Esophagus muscularis mucosa (tissue), 4 donors: ENCODE measurements at regions not wholly inside any gene's neighbourhood (a gene's known extent, or its start where the extent isn't known, plus 50 kb on each side); places are given as distances from the start of the nearest gene placed in this dataset.
A peak's percentile ranks its signal among the peaks of the same experiment; 100 is the strongest.

Experiments
- EP300 ChIP-seq: sonication (generic); formaldehyde crosslinking; IDR thresholded peaks from one replicate; pipeline ENCODE4 v1.6.1; 2017; ENCODE audit warnings: antibody characterized with exemption
- POLR2AphosphoS5 ChIP-seq, 2 donors: sonication (generic); formaldehyde crosslinking; IDR thresholded peaks; one replicate each; pipeline ENCODE4 v1.6.1; 2017; ENCODE audit warnings: antibody characterized with exemption in 2 of 2
- TF ChIP-seq, protein P1 (sequence below), 3 experiments: fragments of 200-600 bp in 2 of 3; fragments of 450-650 bp in 1 of 3; sonication (generic) in 2 of 3; IDR thresholded peaks; one replicate each; pipeline ENCODE4 v1.5.1; 2017 to 2019; ENCODE audit warnings: antibody characterized with exemption in 3 of 3, mild to moderate bottlenecking in 2 of 3, moderate library complexity in 1 of 3

DNA sequence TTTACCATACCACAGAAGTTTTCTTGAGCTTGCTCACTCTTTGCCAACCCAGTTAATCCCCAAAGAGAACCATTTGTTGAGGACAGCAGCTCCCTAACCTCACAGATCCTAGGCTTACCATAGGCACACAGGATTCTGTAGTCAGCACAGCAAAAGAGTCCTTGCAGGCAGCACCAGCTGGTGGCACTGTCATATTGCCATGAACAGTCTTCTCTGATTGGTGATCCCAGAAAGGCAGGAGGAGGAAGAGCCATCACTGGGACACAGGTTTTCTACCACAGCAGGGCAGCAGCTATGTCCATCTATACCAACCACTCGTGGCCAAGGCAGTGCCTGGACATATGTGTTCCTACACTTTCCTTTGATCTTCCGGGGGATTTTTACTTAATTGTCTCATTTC lies 297.1 kb upstream of the CD180 start:
- TF ChIP-seq, protein P1, sequence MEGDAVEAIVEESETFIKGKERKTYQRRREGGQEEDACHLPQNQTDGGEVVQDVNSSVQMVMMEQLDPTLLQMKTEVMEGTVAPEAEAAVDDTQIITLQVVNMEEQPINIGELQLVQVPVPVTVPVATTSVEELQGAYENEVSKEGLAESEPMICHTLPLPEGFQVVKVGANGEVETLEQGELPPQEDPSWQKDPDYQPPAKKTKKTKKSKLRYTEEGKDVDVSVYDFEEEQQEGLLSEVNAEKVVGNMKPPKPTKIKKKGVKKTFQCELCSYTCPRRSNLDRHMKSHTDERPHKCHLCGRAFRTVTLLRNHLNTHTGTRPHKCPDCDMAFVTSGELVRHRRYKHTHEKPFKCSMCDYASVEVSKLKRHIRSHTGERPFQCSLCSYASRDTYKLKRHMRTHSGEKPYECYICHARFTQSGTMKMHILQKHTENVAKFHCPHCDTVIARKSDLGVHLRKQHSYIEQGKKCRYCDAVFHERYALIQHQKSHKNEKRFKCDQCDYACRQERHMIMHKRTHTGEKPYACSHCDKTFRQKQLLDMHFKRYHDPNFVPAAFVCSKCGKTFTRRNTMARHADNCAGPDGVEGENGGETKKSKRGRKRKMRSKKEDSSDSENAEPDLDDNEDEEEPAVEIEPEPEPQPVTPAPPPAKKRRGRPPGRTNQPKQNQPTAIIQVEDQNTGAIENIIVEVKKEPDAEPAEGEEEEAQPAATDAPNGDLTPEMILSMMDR (IDR thresholded peaks at IDR 0.05): peak in 1 of 3 experiments; percentile 28
- TF ChIP-seq POLR2AphosphoS5 (IDR thresholded peaks at IDR 0.05): no peak
- no peak for TF ChIP-seq EP300
